Fibroblast of skin of left biceps (primary cell): ENCODE measurements at regions not wholly inside any gene's neighbourhood (a gene's known extent, or its start where the extent isn't known, plus 50 kb on each side); places are given as distances from the start of the nearest gene placed in this dataset.
"Not testable (repeated sequence)": the region's sequence is repeated elsewhere in the genome, so short reads cannot be mapped to it uniquely, and the experiment has no call there.

Source experiments
- DNase-seq, 2 experiments: peaks; one replicate each; pipeline ENCODE4 v3.0.0-alpha.2; 2013; ENCODE audit warnings: low read depth in 2 of 2

DNA sequence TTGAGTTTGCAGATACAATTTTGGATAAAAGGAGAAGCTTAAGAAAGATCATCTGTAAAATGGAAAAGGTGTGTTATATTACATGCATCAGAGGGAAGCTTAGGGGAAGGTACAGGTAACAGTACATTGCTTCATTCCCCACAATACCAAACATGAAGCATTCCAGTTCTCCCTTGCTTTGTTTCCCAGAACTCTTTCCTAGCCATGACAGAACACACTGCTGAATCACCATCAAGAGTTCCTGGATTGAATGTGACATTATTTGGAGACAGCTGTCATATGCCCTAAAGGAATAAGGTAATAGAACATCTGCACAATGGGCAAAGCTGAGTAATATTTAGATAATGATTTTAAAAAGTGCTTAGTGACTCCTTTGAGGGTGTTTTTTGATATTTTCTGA lies 303.5 kb upstream of the ST8SIA4 start:
- no peak for DNase-seq

DNA sequence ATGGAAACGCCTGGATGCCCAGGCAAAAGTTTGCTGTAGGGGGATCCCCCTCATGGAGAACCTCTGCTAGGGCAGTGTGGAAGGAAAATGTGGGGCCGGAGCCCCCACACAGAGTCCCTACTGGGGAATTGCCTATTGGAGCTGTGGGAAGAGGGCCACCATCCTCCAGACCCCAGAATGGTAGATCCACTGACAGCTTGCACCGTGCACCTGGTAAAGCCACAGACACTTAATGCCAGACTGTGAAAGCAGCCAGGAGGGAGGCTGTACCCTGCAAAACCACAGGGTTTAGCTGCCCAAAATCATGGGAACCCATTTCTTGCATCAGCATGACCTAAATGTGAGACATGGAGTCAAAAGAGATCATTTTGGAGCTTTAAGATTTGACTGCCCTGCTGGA lies 302.0 kb upstream of the ST8SIA4 start:
- DNase-seq: not testable (repeated sequence)

DNA sequence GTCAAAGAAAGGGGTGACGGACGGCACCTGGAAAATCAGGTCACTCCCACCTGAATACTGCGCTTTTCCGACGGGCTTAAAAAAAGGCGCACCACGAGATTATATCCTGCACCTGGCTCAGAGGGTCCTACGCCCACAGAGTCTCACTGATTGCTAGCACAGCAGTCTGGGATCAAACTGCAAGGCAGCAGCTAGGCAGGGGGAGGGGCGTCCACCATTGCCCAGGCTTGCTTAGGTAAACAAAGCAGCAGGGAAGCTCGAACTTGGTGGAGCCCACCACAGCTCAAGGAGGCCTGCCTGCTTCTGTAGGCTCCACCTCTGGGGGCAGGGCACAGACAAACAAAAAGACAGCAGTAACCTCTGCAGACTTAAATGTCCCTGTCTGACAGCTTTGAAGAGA lies 277.3 kb upstream of the ST8SIA4 start:
- not testable (repeated sequence) for DNase-seq

DNA sequence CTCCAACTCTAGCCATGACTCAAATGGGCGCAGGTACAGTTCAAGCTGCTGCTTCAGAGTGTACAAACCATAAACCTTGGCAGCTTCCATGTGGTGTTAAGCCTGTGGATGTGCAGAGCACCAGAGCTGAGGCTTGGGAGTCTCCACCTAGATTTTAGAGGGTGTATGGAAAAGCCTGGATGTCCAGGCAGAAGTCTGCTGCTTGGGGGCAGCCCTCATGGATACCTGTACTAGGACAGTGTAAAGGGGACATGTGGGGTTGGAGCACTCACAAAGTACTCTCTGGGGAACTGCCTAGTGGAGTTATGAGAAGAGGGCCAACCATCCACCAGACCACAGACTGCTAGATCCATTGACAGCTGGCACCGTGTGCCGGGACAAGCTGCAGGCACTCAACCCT lies 273.5 kb upstream of the ST8SIA4 start:
- no peak for DNase-seq

DNA sequence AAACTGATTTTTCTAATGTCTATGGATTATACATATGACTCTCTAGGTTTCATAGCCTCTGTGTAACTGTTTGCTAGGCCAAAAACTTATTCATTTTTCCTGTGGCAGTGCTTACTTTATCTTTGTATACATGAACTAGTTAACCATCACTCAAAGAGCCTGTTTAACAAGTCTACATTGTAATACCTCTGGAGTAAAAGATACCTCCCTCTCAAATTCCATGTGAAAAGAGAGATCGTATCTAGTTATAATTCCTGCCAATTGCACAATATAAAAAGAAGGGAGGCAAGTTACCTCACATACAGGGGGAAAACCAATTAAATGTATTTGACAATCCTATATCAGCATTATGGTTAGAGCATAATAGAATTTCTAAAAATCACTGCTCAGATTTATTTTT lies 271.9 kb upstream of the ST8SIA4 start:
- DNase-seq: no peak

DNA sequence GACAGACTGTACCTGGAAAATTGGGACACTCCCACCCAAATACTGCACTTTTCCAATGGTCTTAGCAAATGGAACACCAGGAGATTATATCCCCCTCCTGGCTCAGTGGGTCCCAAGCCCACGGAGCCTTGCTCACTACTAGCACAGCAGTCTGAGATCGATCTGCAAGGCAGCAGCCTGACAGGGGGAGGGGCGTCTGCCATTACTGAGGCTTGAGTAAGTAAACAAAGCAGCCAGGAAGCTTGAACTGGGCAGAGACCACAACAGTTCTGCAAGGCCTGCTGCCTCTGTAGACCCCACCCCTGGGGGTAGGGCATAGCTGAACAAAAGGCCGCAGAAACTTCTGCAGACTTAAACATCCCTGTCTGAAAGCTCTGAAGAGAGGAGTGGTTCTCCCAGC lies 260.0 kb upstream of the ST8SIA4 start:
- no peak for DNase-seq

DNA sequence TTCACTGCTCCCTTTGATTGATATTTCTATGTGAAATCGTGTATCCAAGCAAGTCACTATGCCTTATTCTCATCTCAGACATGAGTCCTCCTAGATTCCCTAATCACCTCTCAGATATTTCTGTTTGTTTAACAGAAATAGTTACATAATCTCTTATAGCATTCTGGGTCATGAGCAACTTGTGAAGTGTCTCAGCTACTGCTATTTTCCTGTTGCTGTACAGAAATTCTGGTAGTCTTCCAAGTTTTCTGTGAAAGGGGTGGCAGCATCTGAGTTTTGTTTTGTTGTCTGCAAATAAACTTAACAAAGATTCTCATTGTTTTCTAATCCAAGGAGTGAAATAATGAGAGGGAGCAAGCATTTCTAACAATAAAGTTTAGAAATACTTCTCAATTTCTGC lies 256.9 kb upstream of the ST8SIA4 start:
- DNase-seq: no peak

DNA sequence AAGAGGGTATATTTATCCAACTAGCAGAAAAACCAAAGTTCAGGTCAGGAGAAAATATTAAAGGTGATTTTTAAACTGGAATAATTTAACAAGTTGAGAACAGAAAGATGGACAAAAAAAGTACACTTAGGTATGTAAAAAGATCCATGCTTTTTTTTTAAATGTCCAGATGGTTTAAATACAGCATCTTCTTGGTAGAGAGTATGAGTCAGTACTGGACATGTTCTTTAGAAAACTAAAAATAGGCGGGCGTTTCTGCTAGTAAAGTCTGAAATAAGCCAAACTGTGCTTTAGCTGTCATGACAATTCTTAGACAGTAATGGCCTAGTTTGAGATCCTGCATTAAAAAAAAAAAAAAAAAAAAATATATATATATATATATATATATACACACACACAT lies 255.9 kb upstream of the ST8SIA4 start:
- DNase-seq: no peak

DNA sequence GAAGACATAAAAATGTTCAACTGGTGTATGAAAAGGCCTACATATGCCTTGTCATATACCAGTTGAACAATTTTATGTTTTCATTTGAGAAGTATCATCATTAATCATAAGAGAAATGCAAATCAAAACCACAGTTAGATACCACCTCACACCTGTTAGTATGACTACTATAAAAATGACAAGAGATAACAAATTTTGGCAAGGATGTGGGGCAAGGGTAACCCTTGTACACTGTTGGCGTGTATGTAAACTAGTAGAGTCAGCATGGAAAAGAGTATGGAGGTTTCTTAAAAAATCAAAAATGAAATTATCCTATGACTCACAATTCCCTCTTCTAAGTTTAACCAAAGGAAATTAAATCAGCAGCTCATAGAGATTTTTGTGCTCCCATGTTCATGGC lies 250.4 kb upstream of the ST8SIA4 start:
- DNase-seq: no peak

DNA sequence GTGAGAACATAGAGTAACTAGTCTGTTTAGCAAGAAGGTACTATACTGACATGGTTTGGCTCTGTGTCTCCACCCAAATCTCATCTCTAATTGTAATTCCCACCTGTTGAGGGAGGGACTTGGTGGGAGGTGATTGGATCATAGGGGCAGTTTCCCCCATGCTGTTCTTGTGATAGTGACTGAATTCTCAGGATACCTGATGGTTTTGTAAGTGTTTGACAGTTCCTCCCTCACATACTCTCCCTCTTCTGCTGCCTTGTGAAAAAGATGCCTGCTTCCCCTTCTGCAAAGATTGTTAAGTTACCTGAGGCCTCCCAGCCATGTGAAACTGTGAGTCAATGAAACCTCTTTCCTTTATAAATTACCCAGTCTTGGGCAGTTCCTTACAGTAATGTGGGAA lies 240.4 kb upstream of the ST8SIA4 start:
- DNase-seq: no peak

DNA sequence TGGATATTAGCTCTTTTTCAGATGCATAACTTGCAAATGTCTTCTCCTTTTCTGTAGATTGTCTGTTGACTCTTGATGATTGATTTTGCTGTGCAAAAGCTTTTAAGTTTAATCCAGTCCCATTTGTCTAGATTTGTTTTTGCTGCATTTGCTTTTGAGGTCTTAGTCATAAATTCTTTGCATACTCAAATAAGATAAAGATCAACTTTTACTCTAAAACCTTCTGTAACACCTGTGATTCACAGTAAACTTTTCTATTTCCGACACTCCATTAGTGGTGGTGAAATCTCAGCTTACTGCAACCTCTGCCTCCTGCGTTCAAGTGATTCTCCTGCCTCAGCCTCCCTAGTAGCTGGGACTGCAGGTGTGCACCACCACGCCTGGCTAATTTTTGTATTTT lies 239.0 kb upstream of the ST8SIA4 start:
- no peak for DNase-seq

DNA sequence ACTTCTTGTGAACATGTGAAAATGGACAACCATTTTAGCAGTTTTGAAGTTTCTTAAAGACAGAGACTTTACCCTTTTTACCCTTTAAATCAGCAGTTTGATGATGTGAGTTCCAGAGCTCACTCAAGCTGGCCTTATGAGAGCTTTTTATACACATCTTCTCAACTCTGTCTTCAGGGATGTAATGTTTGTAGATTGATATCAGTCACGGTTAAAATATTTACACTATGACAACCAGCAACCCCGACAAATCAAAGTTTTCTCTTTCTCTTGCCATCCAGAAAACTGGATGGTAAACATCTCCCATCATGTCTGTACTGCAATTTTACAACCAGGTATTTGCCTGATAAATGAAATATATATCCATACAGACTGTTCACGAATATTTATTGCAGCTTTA lies 233.4 kb upstream of the ST8SIA4 start:
- DNase-seq: no peak

DNA sequence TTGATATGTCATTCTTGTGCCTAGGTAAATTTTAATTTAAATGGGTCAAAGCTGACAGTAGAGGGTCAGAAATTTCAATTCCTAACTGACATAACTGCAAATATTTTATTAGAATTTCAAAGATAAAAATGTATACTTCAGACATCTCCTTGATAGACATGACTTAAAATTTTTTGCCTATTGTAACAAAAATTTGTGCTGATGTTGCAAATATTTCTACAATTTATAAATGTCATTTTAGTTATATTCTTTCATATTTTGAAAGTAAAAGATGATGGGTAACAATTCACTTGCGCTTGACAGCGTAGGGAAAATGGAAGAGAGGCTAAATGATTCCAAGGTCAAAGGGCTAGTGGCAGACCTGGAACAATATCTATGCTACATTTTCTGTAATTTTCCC lies 220.3 kb upstream of the ST8SIA4 start:
- no peak for DNase-seq

DNA sequence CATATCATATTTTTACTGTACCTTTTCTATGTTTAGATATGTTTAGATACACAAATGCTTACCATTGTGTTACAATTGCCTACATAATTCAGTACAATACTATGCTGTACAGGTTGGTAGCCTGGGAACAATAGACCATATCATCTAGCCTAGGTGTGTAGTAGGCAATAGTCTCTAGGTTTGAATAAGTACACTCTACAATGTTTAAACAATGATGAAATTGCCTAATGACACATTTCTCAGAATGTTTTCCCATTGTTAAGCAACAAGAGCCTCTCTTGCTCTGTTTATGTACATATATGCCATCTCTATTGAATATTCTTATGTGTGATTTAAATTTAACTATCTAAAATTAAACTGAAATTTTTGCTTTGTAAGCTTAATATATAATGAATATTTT lies 209.6 kb upstream of the ST8SIA4 start:
- DNase-seq: no peak

DNA sequence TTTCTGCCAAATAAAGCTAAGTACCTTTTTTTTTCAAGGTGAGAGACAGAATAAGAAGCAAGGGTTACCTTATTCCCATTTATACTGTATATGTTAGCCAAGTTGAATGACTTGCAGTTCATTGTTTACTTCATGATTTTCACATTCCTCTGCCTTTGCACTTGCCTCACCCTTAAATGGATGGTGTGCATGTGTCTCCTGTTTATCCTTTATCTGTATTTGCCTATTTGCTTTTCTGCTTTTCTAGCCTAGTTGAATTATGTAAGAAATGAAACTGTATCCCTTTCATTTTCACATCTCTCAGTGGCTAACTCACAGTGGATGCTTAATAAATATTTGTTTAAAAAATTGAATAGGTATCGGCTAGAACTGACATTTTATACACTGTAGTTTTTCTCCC lies 200.8 kb upstream of the ST8SIA4 start:
- DNase-seq: no peak

DNA sequence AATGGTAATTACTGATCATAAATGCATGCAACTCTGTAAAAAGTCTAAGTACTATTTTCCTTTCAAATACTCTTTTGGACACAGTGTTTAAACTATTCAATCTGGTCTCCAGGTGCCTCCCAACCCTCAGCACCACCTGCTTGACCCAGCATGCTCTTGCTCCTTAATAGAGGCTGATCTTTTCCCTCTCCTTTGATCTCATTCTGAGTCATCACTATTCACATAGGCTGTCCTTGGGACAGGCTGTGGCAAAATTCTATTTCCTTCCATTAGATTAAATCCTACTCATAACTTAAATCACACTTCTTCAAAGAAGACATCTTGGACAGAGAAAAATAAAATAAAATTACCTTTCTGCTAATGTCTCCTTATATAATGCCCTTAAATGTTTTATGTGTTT lies 199.4 kb upstream of the ST8SIA4 start:
- DNase-seq: no peak

DNA sequence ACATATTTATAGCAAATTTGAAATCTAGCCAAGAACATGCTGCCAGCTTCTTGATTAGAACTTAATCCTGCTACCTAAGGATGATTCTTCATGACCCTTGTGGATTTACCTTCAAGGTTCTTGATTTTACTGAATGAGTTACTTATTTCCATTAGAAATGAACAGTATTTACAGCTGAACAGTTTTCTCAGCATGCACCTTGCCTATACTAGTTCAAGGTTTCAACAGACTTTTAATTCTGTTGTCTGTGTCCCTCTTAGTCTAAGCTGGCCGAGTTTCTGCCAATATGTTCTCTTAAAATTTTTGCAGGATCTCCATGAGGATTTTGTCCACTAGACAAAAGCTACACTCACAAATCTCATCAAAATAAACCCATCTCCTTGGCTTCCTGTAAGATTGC lies 188.8 kb upstream of the ST8SIA4 start:
- no peak for DNase-seq

DNA sequence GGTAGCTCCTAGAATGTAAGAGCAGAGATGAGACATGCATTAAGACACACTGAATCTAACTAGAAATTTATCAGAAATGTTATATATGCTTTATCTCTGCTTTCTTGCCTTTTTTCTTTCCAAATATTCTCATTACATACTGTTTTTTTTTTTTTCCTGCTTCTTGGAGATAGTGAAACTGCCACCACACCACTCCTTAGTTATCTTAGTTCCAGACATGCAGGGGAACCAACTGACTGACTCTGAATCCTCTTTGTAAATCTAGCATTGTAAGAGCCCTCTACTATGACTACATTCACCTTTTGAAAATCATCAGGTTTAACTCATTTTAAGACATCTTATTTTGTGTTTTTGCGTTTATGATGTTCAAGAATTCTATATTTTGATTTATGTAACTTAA lies 181.3 kb upstream of the ST8SIA4 start:
- DNase-seq: no peak

DNA sequence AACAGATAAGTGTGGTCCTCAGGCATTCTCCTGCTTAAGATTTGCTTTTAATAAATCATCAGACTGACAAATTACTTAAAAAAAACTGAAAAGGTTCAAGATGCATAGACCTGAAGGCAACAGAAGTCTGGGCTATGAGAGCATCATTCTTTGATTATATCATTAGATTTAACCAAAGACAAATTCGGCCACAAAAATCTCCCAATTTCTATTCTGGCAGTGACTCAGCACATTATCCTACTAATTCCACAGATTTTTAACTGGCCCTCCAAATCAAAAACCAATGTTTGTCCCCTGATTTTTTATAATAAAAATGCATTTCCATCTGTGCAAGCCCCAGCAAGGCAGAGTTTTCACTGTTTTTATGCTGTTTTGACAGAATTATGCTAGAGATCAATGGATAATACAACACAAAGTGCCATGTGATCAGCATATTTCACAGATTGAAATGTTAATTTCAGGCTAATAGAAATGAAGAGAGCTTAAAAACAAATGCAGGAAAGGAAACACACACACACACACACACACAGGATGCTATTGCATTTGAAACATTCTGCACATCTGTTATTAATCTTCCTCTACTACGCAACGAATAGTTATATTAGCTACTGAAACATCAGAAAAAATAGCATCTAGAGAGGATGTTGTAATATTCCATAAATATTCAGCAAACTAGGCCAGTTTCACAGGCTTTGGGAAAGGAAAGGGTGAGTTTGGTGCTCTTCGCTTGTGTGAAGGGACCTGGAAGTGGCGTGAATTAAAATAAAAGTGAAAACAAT lies 177.6 kb upstream of the ST8SIA4 start:
- peak; percentile 75 to 80 for DNase-seq

DNA sequence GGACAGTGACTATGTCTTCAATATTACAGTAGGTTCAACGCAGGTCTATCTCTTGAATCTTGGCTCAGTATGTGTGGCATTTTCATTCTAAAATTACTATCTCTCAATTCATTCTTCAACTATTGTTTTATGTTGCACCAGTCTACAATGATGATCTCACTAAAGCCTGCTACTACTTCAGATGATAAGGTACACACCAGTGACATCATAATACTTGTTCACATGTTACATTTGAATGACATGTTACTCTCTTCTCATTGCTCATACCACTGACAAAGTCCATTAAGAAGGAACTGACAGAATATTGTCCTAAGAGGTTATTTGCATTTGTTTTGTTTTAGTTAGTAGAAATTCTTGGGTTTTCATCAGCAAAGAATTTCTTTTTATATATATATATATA lies 165.2 kb upstream of the ST8SIA4 start:
- no peak for DNase-seq

DNA sequence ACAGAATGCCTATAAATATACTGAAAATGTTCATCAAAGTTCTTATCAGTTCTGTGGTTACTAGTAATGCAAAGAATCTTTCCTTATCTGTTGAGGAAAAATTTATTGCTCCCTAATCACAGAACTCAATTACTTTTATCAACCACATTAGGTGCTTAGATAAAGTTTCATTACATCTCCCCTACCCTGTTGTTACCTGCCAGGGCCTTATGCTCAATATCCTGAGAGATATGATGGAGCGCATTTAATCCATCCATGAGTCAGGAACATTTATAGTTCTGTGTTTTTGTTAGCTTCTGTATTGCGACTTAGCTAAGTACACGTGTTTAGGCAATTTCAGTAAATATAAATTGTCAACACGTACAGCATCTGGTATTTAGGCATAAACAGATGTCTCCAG lies 164.3 kb upstream of the ST8SIA4 start:
- DNase-seq: no peak

DNA sequence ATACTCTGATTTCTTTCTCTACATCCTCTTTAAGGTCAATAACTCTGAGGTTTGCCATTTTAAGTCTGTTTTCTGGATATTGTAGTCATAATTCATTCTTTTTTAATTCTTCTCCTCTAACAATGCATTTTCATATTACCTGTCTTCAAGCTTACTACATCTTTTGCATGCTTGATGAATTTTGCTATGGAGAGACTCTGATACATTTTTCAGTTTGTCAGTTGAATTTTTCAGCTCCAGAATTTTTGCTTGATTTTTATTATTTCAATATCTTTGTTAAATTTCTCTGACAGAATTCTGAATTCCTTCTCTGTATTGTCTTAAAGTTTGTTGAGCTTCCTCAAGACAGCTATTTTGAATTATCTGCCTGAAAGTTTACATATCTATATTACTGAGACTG lies 159.8 kb upstream of the ST8SIA4 start:
- no peak for DNase-seq

DNA sequence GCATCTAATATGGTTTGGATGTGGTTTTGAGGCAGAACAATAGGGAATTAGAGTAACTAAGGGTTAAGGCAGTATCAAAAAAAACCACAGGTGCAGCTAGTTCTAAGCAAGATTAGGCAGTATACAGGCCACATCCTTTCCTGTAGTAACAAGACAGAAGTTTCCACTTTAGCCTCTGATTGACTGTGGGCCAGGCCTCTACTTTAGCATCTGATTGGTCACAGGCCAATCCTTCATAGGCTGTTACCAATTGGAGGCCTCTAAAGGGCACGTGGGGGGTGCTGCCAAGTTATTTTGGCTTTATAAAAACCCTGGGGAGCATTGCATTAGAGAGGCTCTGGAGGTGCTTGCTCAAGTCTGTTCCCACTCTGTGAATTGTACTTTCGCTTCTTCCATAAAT lies 144.1 kb upstream of the ST8SIA4 start:
- DNase-seq: no peak

DNA sequence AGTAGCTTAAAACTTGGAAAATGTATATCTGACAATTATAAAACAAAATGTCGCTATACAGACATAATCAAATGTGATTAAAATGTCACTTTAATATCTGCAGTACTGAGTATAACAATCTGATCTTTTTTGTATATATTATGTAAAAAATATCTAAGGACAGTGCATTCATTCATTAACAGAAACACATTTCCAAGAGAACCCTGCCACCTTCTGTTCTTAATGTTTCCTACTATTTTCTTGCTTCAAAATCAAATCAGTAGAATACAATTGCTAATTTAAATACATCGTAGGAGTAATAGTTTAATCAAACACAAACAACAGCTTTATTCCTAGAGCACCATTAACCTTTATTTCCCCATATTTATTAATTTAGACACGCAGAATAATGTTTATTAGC lies 142.6 kb upstream of the ST8SIA4 start:
- DNase-seq: no peak
